ENCODE measurements at regions not wholly inside any gene's neighbourhood (a gene's known extent, or its start where the extent isn't known, plus 50 kb on each side); places are given as distances from the start of the nearest gene placed in this dataset.

- no CpG with 5 or more reads among the region's 1 CpG for WGBS (ENCODE audit: insufficient coverage)
- Histone ChIP-seq H3K27me3 (ENCODE audit: control insufficient read depth, insufficient read depth, low read length) (peaks cover 10% of the 10 kb centered on the region), H3K36me3 (ENCODE audit: control insufficient read depth, insufficient read depth, low read length) (no peaks in the 10 kb centered on the region), H3K27ac (ENCODE audit: low read depth, low read length) (no peak overlapping the region), H3K9me3 (ENCODE audit: control insufficient read depth, insufficient read depth, low read length) (no peaks in the 10 kb centered on the region), H3K4me3 (ENCODE audit: low read depth, low read length) (no peak overlapping the region), H3K4me1 (ENCODE audit: control insufficient read depth, insufficient read depth, low read length) (no peaks in the 10 kb centered on the region)
- no peak for DNase-seq (ENCODE audit: low read depth in 4 of 6, low spot score in 6 of 6)
These were observed 51.4 kb downstream of the RAB40AL start for GRCh38 chrX:102988517-102988916.

GRCh38 chrX:102995316-102995715 lies 58.2 kb downstream of the RAB40AL start:
- no peak for DNase-seq (ENCODE audit: low read depth in 4 of 6, low spot score in 6 of 6)
- WGBS (ENCODE audit: insufficient coverage): 100% methylated on average over 1 of the region's 1 CpG
- peaks cover 12% of the 10 kb centered on the region for H3K27me3 ChIP-seq (ENCODE audit: control insufficient read depth, insufficient read depth, low read length)
- no peak overlapping the region for H3K4me3 ChIP-seq (ENCODE audit: low read depth, low read length)
- H3K9me3 ChIP-seq (ENCODE audit: control insufficient read depth, insufficient read depth, low read length): no peaks in the 10 kb centered on the region
- no peaks in the 10 kb centered on the region for H3K36me3 ChIP-seq (ENCODE audit: control insufficient read depth, insufficient read depth, low read length)
- no peak overlapping the region for H3K27ac ChIP-seq (ENCODE audit: low read depth, low read length)
- H3K4me1 ChIP-seq (ENCODE audit: control insufficient read depth, insufficient read depth, low read length): no peaks in the 10 kb centered on the region

GRCh38 chrX:103002576-103002975 lies 61.4 kb downstream of the BEX1 start:
- Histone ChIP-seq H3K9me3 (ENCODE audit: control insufficient read depth, insufficient read depth, low read length) (no peaks in the 10 kb centered on the region), H3K36me3 (ENCODE audit: control insufficient read depth, insufficient read depth, low read length) (no peaks in the 10 kb centered on the region), H3K27ac (ENCODE audit: low read depth, low read length) (no peak overlapping the region), H3K27me3 (ENCODE audit: control insufficient read depth, insufficient read depth, low read length) (peaks cover 6% of the 10 kb centered on the region), H3K4me1 (ENCODE audit: control insufficient read depth, insufficient read depth, low read length) (no peaks in the 10 kb centered on the region), H3K4me3 (ENCODE audit: low read depth, low read length) (no peak overlapping the region)
- 70% methylated on average over 2 of the region's 2 CpGs for WGBS (ENCODE audit: insufficient coverage)
- DNase-seq (ENCODE audit: low read depth in 4 of 6, low spot score in 6 of 6): peak in 1 of 6 donors; percentile 32

All from spinal cord (tissue), 9 donors.